HepG2 (cell line): ENCODE measurements at regions not wholly inside any gene's neighbourhood (a gene's known extent, or its start where the extent isn't known, plus 50 kb on each side); places are given as distances from the start of the nearest gene placed in this dataset.

Experiments
- EHMT2 ChIP-seq: fragments of 200-600 bp; sonication (generic); IDR thresholded peaks from 2 replicates; pipeline ENCODE4 v1.7.0; 2017; ENCODE audit warnings: antibody characterized with exemption, low read depth, low read length, borderline replicate concordance
- ETV5 ChIP-seq: IDR thresholded peaks from 2 replicates; pipeline ENCODE4 v1.6.1; 2018; ENCODE audit warnings: missing biosample characterization, missing genetic modification reagents, inconsistent platforms, borderline replicate concordance
- SALL1 ChIP-seq: sonication (generic); formaldehyde crosslinking; IDR thresholded peaks from 2 replicates; pipeline ENCODE4 v1.8.0; 2022; ENCODE audit warnings: mild to moderate bottlenecking, missing genetic modification reagents
- TP53 ChIP-seq: sonication (generic); formaldehyde crosslinking; conservative IDR thresholded peaks from 2 replicates; pipeline ENCODE4 v1.4.0; 2020; ENCODE audit warnings: missing genetic modification reagents
- ZFP1 ChIP-seq: IDR thresholded peaks from 2 replicates; pipeline ENCODE4 v1.6.1; 2016
- ZNF282 ChIP-seq: fragments of 450-650 bp; IDR thresholded peaks from 2 replicates; pipeline ENCODE4 v1.6.1; 2018; ENCODE audit not compliant: partially characterized antibody
- ZNF383 ChIP-seq: sonication (generic); formaldehyde crosslinking; IDR thresholded peaks from 2 replicates; pipeline ENCODE4 v1.4.0; 2020; ENCODE audit warnings: missing genetic modification reagents, mild to moderate bottlenecking, borderline replicate concordance
- ZNF510 ChIP-seq: sonication (generic); formaldehyde crosslinking; IDR thresholded peaks from 2 replicates; pipeline ENCODE4 v1.4.0; 2020; ENCODE audit warnings: low read depth, mild to moderate bottlenecking, missing genetic modification reagents
- TF ChIP-seq, protein P1 (sequence below): sonication (generic); formaldehyde crosslinking; IDR thresholded peaks from 2 replicates; pipeline ENCODE4 v1.5.1; 2020; ENCODE audit warnings: mild to moderate bottlenecking, missing genetic modification reagents, borderline replicate concordance
- TF ChIP-seq, protein P2 (sequence below): sonication (generic); formaldehyde crosslinking; IDR thresholded peaks from 2 replicates; pipeline ENCODE4 v1.4.0; 2020; ENCODE audit warnings: missing genetic modification reagents

DNA sequence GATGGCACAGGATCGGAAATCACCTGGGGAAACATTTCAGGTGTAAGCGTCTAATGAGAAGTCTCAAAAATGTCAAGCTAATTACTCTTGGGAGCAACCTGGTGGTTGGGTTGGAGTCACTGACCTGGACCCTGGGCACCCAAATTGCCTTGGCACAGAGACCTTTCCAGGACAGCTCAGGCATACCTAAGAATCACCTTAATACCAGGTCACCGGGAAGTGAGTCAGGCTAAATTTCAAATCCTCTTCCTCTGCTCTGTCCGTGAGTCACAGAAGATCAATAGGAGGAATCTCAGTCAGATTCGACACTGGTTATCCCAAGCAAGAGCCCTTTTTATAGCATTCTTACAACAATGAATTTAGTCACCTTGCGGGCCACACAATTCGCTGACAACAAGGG is 179.6 kb upstream of the CAMK1G start:
- TF ChIP-seq TP53 (CRISPR knock-in tag) (no peak), ZFP1 (CRISPR knock-in tag) (no peak), EHMT2 (no peak), ETV5 (CRISPR knock-in tag) (no peak), ZNF510 (CRISPR knock-in tag) (no peak), ZNF383 (CRISPR knock-in tag) (no peak), SALL1 (CRISPR knock-in tag) (no peak), ZNF282 (no peak)
- TF ChIP-seq, protein P1, sequence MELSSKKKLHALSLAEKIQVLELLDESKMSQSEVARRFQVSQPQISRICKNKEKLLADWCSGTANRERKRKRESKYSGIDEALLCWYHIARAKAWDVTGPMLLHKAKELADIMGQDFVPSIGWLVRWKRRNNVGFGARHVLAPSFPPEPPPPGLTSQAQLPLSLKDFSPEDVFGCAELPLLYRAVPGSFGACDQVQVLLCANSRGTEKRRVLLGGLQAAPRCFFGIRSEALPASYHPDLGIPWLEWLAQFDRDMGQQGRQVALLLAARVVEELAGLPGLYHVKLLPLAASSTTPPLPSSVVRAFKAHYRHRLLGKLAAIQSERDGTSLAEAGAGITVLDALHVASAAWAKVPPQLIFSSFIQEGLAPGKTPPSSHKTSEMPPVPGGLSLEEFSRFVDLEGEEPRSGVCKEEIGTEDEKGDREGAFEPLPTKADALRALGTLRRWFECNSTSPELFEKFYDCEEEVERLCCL (CRISPR knock-in tag) = no peak
- TF ChIP-seq, protein P2, sequence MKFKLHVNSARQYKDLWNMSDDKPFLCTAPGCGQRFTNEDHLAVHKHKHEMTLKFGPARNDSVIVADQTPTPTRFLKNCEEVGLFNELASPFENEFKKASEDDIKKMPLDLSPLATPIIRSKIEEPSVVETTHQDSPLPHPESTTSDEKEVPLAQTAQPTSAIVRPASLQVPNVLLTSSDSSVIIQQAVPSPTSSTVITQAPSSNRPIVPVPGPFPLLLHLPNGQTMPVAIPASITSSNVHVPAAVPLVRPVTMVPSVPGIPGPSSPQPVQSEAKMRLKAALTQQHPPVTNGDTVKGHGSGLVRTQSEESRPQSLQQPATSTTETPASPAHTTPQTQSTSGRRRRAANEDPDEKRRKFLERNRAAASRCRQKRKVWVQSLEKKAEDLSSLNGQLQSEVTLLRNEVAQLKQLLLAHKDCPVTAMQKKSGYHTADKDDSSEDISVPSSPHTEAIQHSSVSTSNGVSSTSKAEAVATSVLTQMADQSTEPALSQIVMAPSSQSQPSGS (CRISPR knock-in tag) = no peak
